HG03064 (cell line): ENCODE measurements at regions not wholly inside any gene's neighbourhood (a gene's known extent, or its start where the extent isn't known, plus 50 kb on each side); places are given as distances from the start of the nearest gene placed in this dataset.
"Not testable (repeated sequence)": the region's sequence is repeated elsewhere in the genome, so short reads cannot be mapped to it uniquely, and the experiment has no call there.

ENCODE experiments used
- ATAC-seq: cut with Tn5 transposase; IDR thresholded peaks from one replicate; pipeline ENCODE4 v1.9.1; 2021; ENCODE audit warnings: low read depth; ENCODE audit not compliant: unreplicated experiment

- peak; percentile 90 for ATAC-seq
Measured at GRCh38 chr6:144469144-144469575, 184.0 kb downstream of the UTRN start.

GRCh38 chr6:144470201-144470600 is 185.1 kb downstream of the UTRN start:
- ATAC-seq: not testable (repeated sequence)

- no peak for ATAC-seq
Measured at GRCh38 chr6:144471986-144472385, 186.9 kb downstream of the UTRN start.

GRCh38 chr6:144474290-144474689 is 189.2 kb downstream of the UTRN start:
- no peak for ATAC-seq

GRCh38 chr6:144474904-144475303 is 189.8 kb downstream of the UTRN start:
- ATAC-seq: no peak

- no peak for ATAC-seq
Measured at GRCh38 chr6:144475411-144475810, 190.3 kb downstream of the UTRN start.

- ATAC-seq: no peak
Measured at GRCh38 chr6:144476286-144476685, 191.2 kb downstream of the UTRN start.

- ATAC-seq: no peak
Measured at GRCh38 chr6:144477396-144477795, 192.3 kb downstream of the UTRN start.

- no peak for ATAC-seq
Measured at GRCh38 chr6:144477856-144478255, 192.7 kb downstream of the UTRN start.

- no peak for ATAC-seq
Measured at GRCh38 chr6:144478483-144478882, 193.3 kb downstream of the UTRN start.

- no peak for ATAC-seq
Measured at GRCh38 chr6:144479991-144480390, 194.9 kb downstream of the UTRN start.

GRCh38 chr6:144480473-144480872 is 195.3 kb downstream of the UTRN start:
- no peak for ATAC-seq

GRCh38 chr6:144481527-144481926 is 196.4 kb downstream of the UTRN start:
- ATAC-seq: no peak

- ATAC-seq: no peak
Measured at GRCh38 chr6:144482142-144482541, 197.0 kb downstream of the UTRN start.

GRCh38 chr6:144485531-144485930 is 200.4 kb downstream of the UTRN start:
- ATAC-seq: no peak

GRCh38 chr6:144488590-144488989 is 203.5 kb downstream of the UTRN start:
- no peak for ATAC-seq

- ATAC-seq: no peak
Measured at GRCh38 chr6:144493035-144493910, 208.1 kb downstream of the UTRN start.

- not testable (repeated sequence) for ATAC-seq
Measured at GRCh38 chr6:144495076-144495475, 209.9 kb downstream of the UTRN start.

GRCh38 chr6:144497650-144498049 is 212.5 kb downstream of the UTRN start:
- ATAC-seq: no peak

- no peak for ATAC-seq
Measured at GRCh38 chr6:144500892-144501291, 215.8 kb downstream of the UTRN start.

GRCh38 chr6:144505214-144505613 is 220.1 kb downstream of the UTRN start:
- ATAC-seq: not testable (repeated sequence)

GRCh38 chr6:144506051-144506450 is 220.9 kb downstream of the UTRN start:
- not testable (repeated sequence) for ATAC-seq
